ENCODE measurements at regions not wholly inside any gene's neighbourhood (a gene's known extent, or its start where the extent isn't known, plus 50 kb on each side); places are given as distances from the start of the nearest gene placed in this dataset.

DNA sequence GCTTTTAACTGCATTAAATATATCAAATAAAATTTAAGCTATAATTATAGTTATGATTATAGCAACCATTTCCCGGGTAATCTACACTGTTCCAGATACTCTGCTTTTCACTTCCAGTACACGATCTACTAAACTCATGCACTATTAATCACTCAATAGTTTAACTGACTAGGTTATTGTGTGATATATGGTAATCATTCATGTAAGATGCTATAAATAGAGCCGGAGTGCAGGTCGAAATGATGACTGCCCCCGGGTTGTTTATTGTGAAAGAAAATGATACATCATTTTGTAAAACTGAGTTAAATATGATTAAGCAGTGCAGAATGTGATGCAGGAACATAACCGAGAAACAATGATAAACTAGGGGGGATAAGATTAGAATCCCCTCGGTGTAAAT lies 434.6 kb upstream of the DSEL start:
- Histone ChIP-seq H3K4me1 (ENCODE audit: insufficient read depth) (no peaks in the 10 kb centered on the region), H3K27ac (no peak overlapping the region), H3K9me3 (no peaks in the 10 kb centered on the region), H3K36me3 (no peaks in the 10 kb centered on the region), H3K4me3 (no peak overlapping the region), H3K27me3 (no peaks in the 10 kb centered on the region)
- intact Hi-C loops (cut with DNase I), result no loop called here
- TF ChIP-seq EP300 (IDR thresholded peaks at IDR 0.05) (no peak), POLR2A (IDR thresholded peaks at IDR 0.05) (no peak)
- TF ChIP-seq, protein P1, sequence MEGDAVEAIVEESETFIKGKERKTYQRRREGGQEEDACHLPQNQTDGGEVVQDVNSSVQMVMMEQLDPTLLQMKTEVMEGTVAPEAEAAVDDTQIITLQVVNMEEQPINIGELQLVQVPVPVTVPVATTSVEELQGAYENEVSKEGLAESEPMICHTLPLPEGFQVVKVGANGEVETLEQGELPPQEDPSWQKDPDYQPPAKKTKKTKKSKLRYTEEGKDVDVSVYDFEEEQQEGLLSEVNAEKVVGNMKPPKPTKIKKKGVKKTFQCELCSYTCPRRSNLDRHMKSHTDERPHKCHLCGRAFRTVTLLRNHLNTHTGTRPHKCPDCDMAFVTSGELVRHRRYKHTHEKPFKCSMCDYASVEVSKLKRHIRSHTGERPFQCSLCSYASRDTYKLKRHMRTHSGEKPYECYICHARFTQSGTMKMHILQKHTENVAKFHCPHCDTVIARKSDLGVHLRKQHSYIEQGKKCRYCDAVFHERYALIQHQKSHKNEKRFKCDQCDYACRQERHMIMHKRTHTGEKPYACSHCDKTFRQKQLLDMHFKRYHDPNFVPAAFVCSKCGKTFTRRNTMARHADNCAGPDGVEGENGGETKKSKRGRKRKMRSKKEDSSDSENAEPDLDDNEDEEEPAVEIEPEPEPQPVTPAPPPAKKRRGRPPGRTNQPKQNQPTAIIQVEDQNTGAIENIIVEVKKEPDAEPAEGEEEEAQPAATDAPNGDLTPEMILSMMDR (IDR thresholded peaks at IDR 0.05), result no peak
- no peak for DNase-seq
- WGBS, 3 donors, result 64 to 73% (median 72%) methylated on average over 7 of the region's 7 CpGs

DNA sequence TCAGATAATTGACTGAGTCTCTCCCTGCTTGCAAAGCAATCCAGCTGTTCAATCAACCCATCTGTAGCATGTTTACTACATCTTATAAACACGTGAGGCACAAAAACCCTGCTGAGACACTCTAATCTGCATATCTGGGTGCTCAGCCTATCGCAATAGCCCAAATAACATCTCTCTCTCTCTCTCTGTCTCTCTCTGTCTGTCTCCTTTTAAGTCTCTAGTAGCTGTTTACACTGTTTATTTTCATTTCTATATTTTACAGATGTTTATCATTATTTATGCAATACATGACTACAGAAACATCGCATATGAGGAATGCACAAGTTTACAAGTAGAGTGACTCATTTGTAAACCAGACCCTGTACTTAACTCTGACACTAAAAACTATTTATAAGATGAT lies 422.1 kb upstream of the DSEL start:
- Histone ChIP-seq H3K27me3 (no peaks in the 10 kb centered on the region), H3K36me3 (no peaks in the 10 kb centered on the region), H3K4me1 (ENCODE audit: insufficient read depth) (no peaks in the 10 kb centered on the region), H3K9me3 (no peaks in the 10 kb centered on the region), H3K27ac (no peak overlapping the region), H3K4me3 (no peak overlapping the region)
- TF ChIP-seq POLR2A (IDR thresholded peaks at IDR 0.05) (no peak), EP300 (IDR thresholded peaks at IDR 0.05) (no peak)
- DNase-seq, result no peak
- intact Hi-C loops (cut with DNase I), result no loop called here
- 69 to 76% (median 74%) methylated on average over 3 of the region's 3 CpGs for whole genome bisulfite sequencing, 3 donors

DNA sequence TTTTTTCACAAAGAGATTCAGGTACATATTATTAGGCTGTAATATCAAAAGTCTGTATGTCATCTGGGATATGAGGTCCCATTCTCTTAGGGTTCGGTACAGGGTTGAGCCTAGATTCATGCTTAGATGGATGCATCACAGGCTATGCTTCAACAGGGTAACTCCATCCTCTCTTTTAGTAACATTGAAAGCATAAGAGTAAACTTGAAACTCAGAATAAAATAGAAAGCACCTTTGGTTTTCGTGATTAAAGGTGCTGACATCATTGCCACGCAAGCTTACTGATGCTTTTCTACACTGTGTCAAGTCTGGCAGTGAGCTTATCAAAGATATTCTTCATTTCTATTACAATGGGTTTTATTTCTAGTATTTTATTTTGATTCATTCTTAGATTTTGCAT lies 419.1 kb upstream of the DSEL start:
- Histone ChIP-seq H3K4me3 (no peak overlapping the region), H3K4me1 (ENCODE audit: insufficient read depth) (no peaks in the 10 kb centered on the region), H3K36me3 (no peaks in the 10 kb centered on the region), H3K9me3 (no peaks in the 10 kb centered on the region), H3K27me3 (no peaks in the 10 kb centered on the region), H3K27ac (no peak overlapping the region)
- intact Hi-C loops (cut with DNase I), result no loop called here
- no peak for DNase-seq
- TF ChIP-seq EP300 (IDR thresholded peaks at IDR 0.05) (no peak), POLR2A (IDR thresholded peaks at IDR 0.05) (no peak)
- TF ChIP-seq, protein P1 (IDR thresholded peaks at IDR 0.05), result no peak
- 92 to 93% (median 92%) methylated on average over 3 of the region's 3 CpGs for WGBS, 3 donors

DNA sequence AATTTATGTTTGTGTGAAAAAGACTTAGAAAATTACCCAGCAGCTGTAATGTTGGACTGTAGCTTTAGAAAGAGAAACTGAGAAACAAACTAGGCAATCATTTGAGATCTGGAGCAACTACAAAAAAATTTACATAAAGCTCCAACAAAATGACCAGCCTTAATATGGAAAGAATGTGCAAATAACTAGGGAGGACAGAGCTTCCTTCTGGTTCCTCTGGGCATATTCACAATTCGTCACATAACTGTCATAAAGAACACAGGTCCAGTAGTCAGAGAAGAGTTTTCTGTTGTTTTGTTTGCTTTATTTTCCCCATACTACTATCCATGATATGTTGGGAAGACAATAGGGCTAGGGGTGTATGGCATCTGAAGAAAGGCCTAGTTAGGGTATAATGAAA lies 416.8 kb upstream of the DSEL start:
- H3K36me3 ChIP-seq, result no peaks in the 10 kb centered on the region
- no peaks in the 10 kb centered on the region for H3K4me1 ChIP-seq (ENCODE audit: insufficient read depth)
- no peak overlapping the region for H3K4me3 ChIP-seq
- DNase-seq, result no peak
- H3K27ac ChIP-seq, result no peak overlapping the region
- 77 to 93% (median 87%) methylated on average over 1 of the region's 1 CpG for WGBS, 3 donors
- no peak for TF ChIP-seq EP300 (IDR thresholded peaks at IDR 0.05)
- TF ChIP-seq, protein P1 (IDR thresholded peaks at IDR 0.05), result no peak
- no peak for TF ChIP-seq POLR2A (IDR thresholded peaks at IDR 0.05)
- intact Hi-C loops (cut with DNase I), result no loop called here
- no peaks in the 10 kb centered on the region for H3K27me3 ChIP-seq
- no peaks in the 10 kb centered on the region for H3K9me3 ChIP-seq

DNA sequence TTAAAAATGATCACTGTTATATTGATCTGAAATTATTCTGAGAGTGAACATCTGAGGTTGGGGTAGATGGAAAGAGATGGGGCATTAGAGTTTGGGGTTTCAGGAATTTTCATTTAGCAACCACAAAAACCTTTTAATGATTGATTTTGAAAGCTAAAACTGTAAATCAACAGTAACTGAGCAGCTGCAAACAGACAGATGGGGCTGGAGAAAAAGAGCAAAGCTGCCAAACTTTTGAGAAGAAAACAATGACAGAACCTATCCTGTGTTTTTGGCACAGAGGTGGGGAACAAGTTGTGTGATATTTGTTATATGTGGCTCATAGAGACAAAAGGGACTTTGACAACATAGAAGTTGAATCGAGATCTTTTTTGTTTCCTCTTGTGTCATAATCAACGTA lies 415.8 kb upstream of the DSEL start:
- no peaks in the 10 kb centered on the region for H3K27me3 ChIP-seq
- no peaks in the 10 kb centered on the region for H3K4me1 ChIP-seq (ENCODE audit: insufficient read depth)
- no peak overlapping the region for H3K27ac ChIP-seq
- no peak overlapping the region for H3K4me3 ChIP-seq
- H3K36me3 ChIP-seq, result no peaks in the 10 kb centered on the region
- 31 to 41% (median 37%) methylated on average over 2 of the region's 2 CpGs for WGBS, 3 donors
- intact Hi-C loops (cut with DNase I), result no loop called here
- H3K9me3 ChIP-seq, result no peaks in the 10 kb centered on the region
- TF ChIP-seq EP300 (IDR thresholded peaks at IDR 0.05), result no peak
- TF ChIP-seq, protein P1 (IDR thresholded peaks at IDR 0.05), result no peak
- TF ChIP-seq POLR2A (IDR thresholded peaks at IDR 0.05), result no peak
- no peak for DNase-seq

Data from ovary (tissue), 7 donors.